Activated naive CD8-positive, alpha-beta T cell treated with anti-CD3 and anti-CD28 coated beads, Interleukin-2, amount 10 ng/mL, durations not matched to agents 7 days and 5 days (primary cell): ENCODE measurements at regions not wholly inside any gene's neighbourhood (a gene's known extent, or its start where the extent isn't known, plus 50 kb on each side); places are given as distances from the start of the nearest gene placed in this dataset.
"Not testable (repeated sequence)": the region's sequence is repeated elsewhere in the genome, so short reads cannot be mapped to it uniquely, and the experiment has no call there.

ENCODE experiments used
- ATAC-seq: fragments of 150-1000 bp; cut with Tn5 transposase; one replicate; pipeline ENCODE4 v1.10.0; 2021; ENCODE audit warnings: low read depth, moderate library complexity
- POLR2A ChIA-PET: fragments of 350-600 bp; sonication (Branson Sonifier 250); formaldehyde crosslinking; loops from one replicate; lab custom pipeline; 2021; ENCODE audit warnings: antibody characterized with exemption; lab: Charles Lee
- DNase-seq: peaks from one replicate; pipeline ENCODE4 v3.0.0; 2021
- H3K27ac Mint-ChIP-seq: one replicate; pipeline ENCODE4 v1.8.0; 2022; ENCODE audit warnings: mild to moderate bottlenecking, mixed read lengths
- H3K27me3 Mint-ChIP-seq: one replicate; pipeline ENCODE4 v1.8.0; 2022; ENCODE audit warnings: mild to moderate bottlenecking, moderate library complexity, mixed read lengths
- H3K36me3 Mint-ChIP-seq: one replicate; pipeline ENCODE4 v1.8.0; 2021; ENCODE audit warnings: mild to moderate bottlenecking, mixed read lengths
- H3K4me1 Mint-ChIP-seq: one replicate; pipeline ENCODE4 v1.8.0; 2021; ENCODE audit warnings: mixed read lengths
- H3K4me3 Mint-ChIP-seq: one replicate; pipeline ENCODE4 v1.8.0; 2022; ENCODE audit warnings: mild to moderate bottlenecking, moderate library complexity, mixed read lengths
- H3K9me3 Mint-ChIP-seq: one replicate; pipeline ENCODE4 v1.8.0; 2021; ENCODE audit warnings: mixed read lengths

DNA sequence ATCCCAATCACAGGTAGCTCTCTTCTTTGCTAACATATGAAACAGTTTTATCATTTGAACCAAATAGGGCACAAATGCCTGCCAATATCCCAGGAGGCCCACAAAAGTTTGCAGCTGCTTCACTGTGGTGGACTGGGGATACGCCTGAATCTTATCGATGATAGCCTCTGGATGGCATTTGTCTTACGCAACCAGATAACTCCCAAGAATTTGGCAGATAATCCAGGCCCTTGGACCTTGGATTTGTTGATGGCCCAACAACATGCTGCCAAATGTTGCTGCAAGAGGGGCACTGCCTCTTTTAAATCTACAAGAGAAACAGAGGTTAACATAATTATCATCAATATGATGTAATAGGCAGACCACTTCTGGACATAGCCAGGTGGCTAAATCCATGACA is 587.1 kb upstream of the LRRTM4 start:
- ATAC-seq (no peak), DNase-seq (no peak)
- peaks cover 7% of the 10 kb centered on the region for H3K9me3 Mint-ChIP-seq
- no peaks in the 10 kb centered on the region for H3K36me3 Mint-ChIP-seq
- no peaks in the 10 kb centered on the region for H3K4me1 Mint-ChIP-seq
- no peak overlapping the region for H3K27ac Mint-ChIP-seq
- POLR2A ChIA-PET: no interaction called here
- no peak overlapping the region for H3K4me3 Mint-ChIP-seq
- H3K27me3 Mint-ChIP-seq: no peaks in the 10 kb centered on the region

DNA sequence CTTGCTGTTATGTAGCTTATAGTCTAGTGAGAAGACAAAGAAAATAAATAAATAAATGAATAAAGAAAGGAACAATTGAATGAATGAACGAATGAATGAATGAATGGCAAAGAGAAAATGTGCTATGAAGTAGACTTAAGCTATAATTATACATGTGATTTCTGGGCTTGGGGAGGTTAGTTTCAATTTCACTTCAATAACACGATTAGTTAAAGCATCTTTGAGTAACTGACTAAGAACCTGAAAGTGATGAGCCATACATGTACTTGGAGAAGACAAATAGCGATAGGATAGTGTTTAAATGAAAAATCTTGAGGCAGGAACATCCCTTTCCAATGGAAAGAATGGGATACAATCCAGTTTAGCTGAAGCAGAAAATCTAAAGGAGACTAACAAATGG is 593.1 kb upstream of the LRRTM4 start:
- Mint-ChIP-seq H3K4me3 (no peak overlapping the region), H3K27ac (no peak overlapping the region), H3K27me3 (no peaks in the 10 kb centered on the region), H3K9me3 (peaks cover 3% of the 10 kb centered on the region), H3K36me3 (no peaks in the 10 kb centered on the region), H3K4me1 (no peaks in the 10 kb centered on the region)
- ATAC-seq: no peak
- POLR2A ChIA-PET: no interaction called here
- no peak for DNase-seq

GRCh38 chr2:78118037-78118436 is 595.9 kb upstream of the LRRTM4 start:
- H3K27ac Mint-ChIP-seq: no peak overlapping the region
- POLR2A ChIA-PET: no interaction called here
- peaks cover 3% of the 10 kb centered on the region for H3K9me3 Mint-ChIP-seq
- no peaks in the 10 kb centered on the region for H3K27me3 Mint-ChIP-seq
- H3K4me3 Mint-ChIP-seq: no peak overlapping the region
- no peaks in the 10 kb centered on the region for H3K36me3 Mint-ChIP-seq
- no peak for ATAC-seq
- DNase-seq: no peak
- no peaks in the 10 kb centered on the region for H3K4me1 Mint-ChIP-seq

DNA sequence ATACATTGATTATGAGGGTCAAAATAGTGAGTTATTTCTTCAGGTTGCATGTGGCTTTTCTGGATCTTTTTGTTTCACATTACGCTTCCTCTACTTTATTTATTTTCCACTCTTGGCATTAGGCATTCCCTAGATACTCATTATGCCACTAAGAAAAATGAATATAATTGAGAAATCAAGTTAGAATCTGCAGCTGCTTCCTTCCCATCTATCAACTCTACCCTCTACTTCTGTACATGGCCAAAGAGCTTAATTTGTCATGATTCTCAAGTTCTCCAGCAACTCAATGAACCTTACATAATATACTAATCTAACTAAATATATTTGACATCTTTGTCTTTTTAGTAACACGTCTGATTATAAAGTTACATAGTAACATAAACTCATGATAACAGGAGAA is 598.1 kb upstream of the LRRTM4 start:
- DNase-seq (no peak), ATAC-seq (no peak)
- POLR2A ChIA-PET: no interaction called here
- H3K36me3 Mint-ChIP-seq: no peaks in the 10 kb centered on the region
- peaks cover 5% of the 10 kb centered on the region for H3K9me3 Mint-ChIP-seq
- no peak overlapping the region for H3K27ac Mint-ChIP-seq
- H3K4me1 Mint-ChIP-seq: no peaks in the 10 kb centered on the region
- no peak overlapping the region for H3K4me3 Mint-ChIP-seq
- H3K27me3 Mint-ChIP-seq: no peaks in the 10 kb centered on the region

DNA sequence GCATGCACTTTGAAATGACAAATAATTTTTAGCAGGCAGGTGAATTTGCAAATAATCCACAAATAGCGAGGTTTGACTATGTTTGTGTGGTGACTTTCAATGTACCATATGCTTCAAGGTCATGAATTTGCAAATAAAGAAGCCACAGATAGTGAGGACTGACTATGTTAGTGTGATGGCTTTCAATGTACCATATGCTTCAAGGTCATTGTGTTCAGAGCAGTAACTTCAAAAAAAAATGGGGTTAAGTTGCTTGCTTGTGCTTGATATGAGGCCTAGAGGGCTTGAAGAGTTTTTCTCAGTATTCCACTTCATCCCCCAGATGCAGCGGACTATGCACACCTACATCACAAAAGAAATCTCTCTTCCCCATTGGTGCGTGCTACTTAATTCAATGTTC is 602.9 kb upstream of the LRRTM4 start:
- no peak for ATAC-seq
- Mint-ChIP-seq H3K4me3 (no peak overlapping the region), H3K27me3 (no peaks in the 10 kb centered on the region), H3K27ac (no peak overlapping the region), H3K4me1 (no peaks in the 10 kb centered on the region), H3K36me3 (no peaks in the 10 kb centered on the region), H3K9me3 (peaks cover 3% of the 10 kb centered on the region)
- DNase-seq: no peak
- POLR2A ChIA-PET: no interaction called here

DNA sequence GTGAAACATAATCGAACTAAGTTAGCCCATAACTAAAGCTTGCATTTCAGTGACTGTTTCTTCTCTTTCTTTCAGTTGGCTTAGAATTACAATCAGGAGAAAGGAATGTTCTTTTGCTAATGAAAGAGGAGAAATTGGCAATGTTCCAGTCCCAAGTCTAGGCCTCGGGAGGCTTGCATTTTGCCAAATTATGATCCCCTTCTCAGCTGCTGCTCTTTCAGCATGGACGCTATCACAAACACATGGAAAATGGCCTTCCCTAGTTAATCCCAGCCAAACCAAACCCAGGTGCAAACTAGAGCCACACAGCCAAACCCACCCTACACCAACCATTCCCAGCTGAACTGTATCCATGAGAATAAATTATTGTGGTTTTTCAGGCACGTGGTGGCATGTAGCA is 605.2 kb upstream of the LRRTM4 start:
- H3K36me3 Mint-ChIP-seq: no peaks in the 10 kb centered on the region
- H3K9me3 Mint-ChIP-seq: peaks cover 5% of the 10 kb centered on the region
- DNase-seq (no peak), ATAC-seq (no peak)
- no peaks in the 10 kb centered on the region for H3K4me1 Mint-ChIP-seq
- no peak overlapping the region for H3K4me3 Mint-ChIP-seq
- POLR2A ChIA-PET: no interaction called here
- no peaks in the 10 kb centered on the region for H3K27me3 Mint-ChIP-seq
- no peak overlapping the region for H3K27ac Mint-ChIP-seq

GRCh38 chr2:78132391-78133370 is 610.5 kb upstream of the LRRTM4 start:
- DNase-seq: no peak
- Mint-ChIP-seq H3K36me3 (no peaks in the 10 kb centered on the region), H3K27me3 (no peaks in the 10 kb centered on the region), H3K9me3 (peaks cover 2% of the 10 kb centered on the region), H3K4me1 (no peaks in the 10 kb centered on the region), H3K4me3 (no peak overlapping the region), H3K27ac (no peak overlapping the region)
- ATAC-seq: no peak
- POLR2A ChIA-PET: no interaction called here

DNA sequence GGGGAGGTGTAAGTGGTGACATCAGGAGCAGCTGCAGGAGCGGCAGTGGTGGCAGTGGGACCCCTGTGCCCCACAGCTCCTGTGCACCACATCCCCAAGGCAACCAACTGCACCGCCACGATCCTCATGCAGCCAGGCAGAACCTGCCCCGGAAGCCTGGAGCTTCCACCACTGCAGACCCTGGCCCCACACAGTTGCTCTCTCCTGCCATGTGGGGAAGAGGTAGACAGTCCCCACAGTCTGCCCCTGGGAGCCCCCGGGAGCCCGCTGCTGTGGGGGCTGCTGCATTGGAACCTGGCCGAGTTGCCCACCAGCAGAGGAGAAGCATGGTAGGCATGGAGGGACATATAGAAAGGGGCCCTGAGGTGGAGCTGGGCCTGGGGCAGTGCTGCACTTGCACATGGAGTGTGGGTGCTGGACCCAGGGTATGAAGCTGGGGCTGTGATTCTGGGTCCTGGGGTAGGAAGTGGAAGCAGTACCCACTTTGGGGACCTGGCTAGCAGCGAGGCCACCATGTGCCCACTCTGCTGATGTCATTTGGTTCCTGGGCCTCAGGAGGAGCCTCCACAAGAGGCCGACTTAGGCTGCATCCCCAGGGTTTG is 623.3 kb upstream of the LRRTM4 start:
- no peaks in the 10 kb centered on the region for H3K27me3 Mint-ChIP-seq
- H3K9me3 Mint-ChIP-seq: no peaks in the 10 kb centered on the region
- ATAC-seq (no peak), DNase-seq (no peak)
- H3K36me3 Mint-ChIP-seq: no peaks in the 10 kb centered on the region
- H3K27ac Mint-ChIP-seq: no peak overlapping the region
- POLR2A ChIA-PET: no interaction called here
- H3K4me3 Mint-ChIP-seq: no peak overlapping the region
- no peaks in the 10 kb centered on the region for H3K4me1 Mint-ChIP-seq

- Mint-ChIP-seq H3K4me3 (no peak overlapping the region), H3K9me3 (no peaks in the 10 kb centered on the region), H3K27ac (no peak overlapping the region), H3K27me3 (no peaks in the 10 kb centered on the region), H3K36me3 (no peaks in the 10 kb centered on the region), H3K4me1 (no peaks in the 10 kb centered on the region)
- DNase-seq (no peak), ATAC-seq (no peak)
- POLR2A ChIA-PET: no interaction called here
These were observed 624.0 kb upstream of the LRRTM4 start for GRCh38 chr2:78145997-78146722.

GRCh38 chr2:78147466-78147865 is 625.3 kb upstream of the LRRTM4 start:
- H3K4me3 Mint-ChIP-seq: no peak overlapping the region
- H3K27me3 Mint-ChIP-seq: no peaks in the 10 kb centered on the region
- peaks cover 4% of the 10 kb centered on the region for H3K9me3 Mint-ChIP-seq
- POLR2A ChIA-PET: no interaction called here
- ATAC-seq (no peak), DNase-seq (no peak)
- H3K27ac Mint-ChIP-seq: no peak overlapping the region
- H3K4me1 Mint-ChIP-seq: no peaks in the 10 kb centered on the region
- H3K36me3 Mint-ChIP-seq: no peaks in the 10 kb centered on the region

DNA sequence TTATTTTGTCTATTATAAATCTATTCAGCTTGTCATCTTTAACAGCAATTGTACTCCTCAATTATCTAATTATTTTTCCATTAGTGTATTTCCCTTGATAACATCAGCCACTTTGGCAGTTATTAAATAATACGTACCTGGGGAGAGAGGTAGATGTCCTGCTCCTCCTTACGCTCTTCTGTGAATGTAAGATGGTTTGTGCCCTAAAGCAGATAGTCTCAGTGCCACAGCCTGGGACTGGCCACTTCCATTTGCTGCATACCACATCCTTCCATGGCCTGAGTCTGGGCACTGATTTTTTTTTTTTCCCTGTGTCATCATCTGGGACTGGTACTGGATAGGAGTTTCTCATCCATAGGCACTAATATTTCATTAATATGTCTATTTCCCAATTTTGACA is 632.4 kb upstream of the LRRTM4 start:
- H3K4me3 Mint-ChIP-seq: no peak overlapping the region
- H3K27ac Mint-ChIP-seq: no peak overlapping the region
- no peaks in the 10 kb centered on the region for H3K36me3 Mint-ChIP-seq
- DNase-seq (no peak), ATAC-seq (no peak)
- H3K9me3 Mint-ChIP-seq: peaks cover 8% of the 10 kb centered on the region
- POLR2A ChIA-PET: no interaction called here
- no peaks in the 10 kb centered on the region for H3K27me3 Mint-ChIP-seq
- no peaks in the 10 kb centered on the region for H3K4me1 Mint-ChIP-seq

GRCh38 chr2:78162202-78162601 is 640.0 kb upstream of the LRRTM4 start:
- H3K27me3 Mint-ChIP-seq: no peaks in the 10 kb centered on the region
- H3K36me3 Mint-ChIP-seq: no peaks in the 10 kb centered on the region
- no peak overlapping the region for H3K27ac Mint-ChIP-seq
- DNase-seq: no peak
- peaks cover 18% of the 10 kb centered on the region for H3K9me3 Mint-ChIP-seq
- no peak overlapping the region for H3K4me3 Mint-ChIP-seq
- no peaks in the 10 kb centered on the region for H3K4me1 Mint-ChIP-seq
- POLR2A ChIA-PET: no interaction called here
- ATAC-seq: no peak

- DNase-seq, H3K27ac Mint-ChIP-seq, H3K4me3 Mint-ChIP-seq, ATAC-seq, H3K27me3 Mint-ChIP-seq, POLR2A ChIA-PET, H3K4me1 Mint-ChIP-seq, H3K36me3 Mint-ChIP-seq: not testable (repeated sequence)
- peaks cover 15% of the 10 kb centered on the region for H3K9me3 Mint-ChIP-seq
These were observed 650.0 kb upstream of the LRRTM4 start for GRCh38 chr2:78172157-78172556.

DNA sequence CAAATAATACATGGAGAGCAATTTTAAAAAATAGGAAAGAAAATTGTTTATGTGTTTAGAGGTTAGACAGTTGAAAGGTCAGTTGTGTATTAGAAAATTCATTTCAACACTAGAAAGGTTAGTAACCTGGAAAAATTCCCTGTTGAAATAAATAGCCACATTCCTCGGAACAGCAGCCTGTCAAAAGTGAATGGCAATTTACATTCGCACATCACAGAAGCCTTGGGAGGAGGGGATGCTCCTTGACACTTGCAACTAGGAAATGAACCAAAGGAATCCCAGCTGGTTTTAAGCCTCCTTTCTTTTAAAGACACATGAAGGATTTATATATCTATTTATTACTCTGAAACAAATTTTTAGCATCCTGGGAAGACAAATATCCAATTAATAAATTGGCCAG is 653.5 kb upstream of the LRRTM4 start:
- H3K4me3 Mint-ChIP-seq: no peak overlapping the region
- ATAC-seq: no peak
- no peaks in the 10 kb centered on the region for H3K4me1 Mint-ChIP-seq
- POLR2A ChIA-PET: no interaction called here
- peaks cover 2% of the 10 kb centered on the region for H3K9me3 Mint-ChIP-seq
- no peaks in the 10 kb centered on the region for H3K27me3 Mint-ChIP-seq
- DNase-seq: no peak
- H3K36me3 Mint-ChIP-seq: no peaks in the 10 kb centered on the region
- no peak overlapping the region for H3K27ac Mint-ChIP-seq
